Suprapubic skin (tissue), 4 donors: ENCODE measurements at regions not wholly inside any gene's neighbourhood (a gene's known extent, or its start where the extent isn't known, plus 50 kb on each side); places are given as distances from the start of the nearest gene placed in this dataset.
"Not testable (repeated sequence)": the region's sequence is repeated elsewhere in the genome, so short reads cannot be mapped to it uniquely, and the experiment has no call there.

Experiments
- DNase-seq, 2 donors: peaks; one replicate each; pipeline ENCODE4 v3.0.0-alpha.2; 2019; ENCODE audit warnings: low spot score in 2 of 2
- H3K27ac ChIP-seq: fragments of 200-600 bp; sonication (generic); one replicate; pipeline ENCODE4 v1.5.1; 2019
- H3K27me3 ChIP-seq: fragments of 200-600 bp; sonication (generic); one replicate; pipeline ENCODE4 v1.5.1; 2019
- H3K36me3 ChIP-seq: fragments of 200-600 bp; sonication (generic); one replicate; pipeline ENCODE4 v1.5.1; 2019
- H3K4me1 ChIP-seq: fragments of 200-600 bp; sonication (generic); one replicate; pipeline ENCODE4 v1.5.1; 2019
- H3K4me3 ChIP-seq: fragments of 200-600 bp; sonication (generic); one replicate; pipeline ENCODE4 v1.5.1; 2019; ENCODE audit warnings: mild to moderate bottlenecking
- H3K9me3 ChIP-seq: fragments of 200-600 bp; sonication (generic); one replicate; pipeline ENCODE4 v1.5.1; 2019
- EP300 ChIP-seq: sonication (generic); formaldehyde crosslinking; IDR thresholded peaks from one replicate; pipeline ENCODE4 v1.6.1; 2017; ENCODE audit warnings: antibody characterized with exemption
- POLR2A ChIP-seq, 2 donors: fragments of 450-650 bp; IDR thresholded peaks; one replicate each; pipeline ENCODE4 v1.6.1; 2017; ENCODE audit warnings: antibody characterized with exemption in 2 of 2, mild to moderate bottlenecking in 2 of 2, moderate library complexity in 2 of 2
- POLR2AphosphoS5 ChIP-seq, 3 donors: sonication (generic); formaldehyde crosslinking; IDR thresholded peaks; one replicate each; pipeline ENCODE4 v1.6.1; 2017; ENCODE audit warnings: antibody characterized with exemption in 3 of 3
- WGBS: methylation state at CpG from one replicate; pipeline ENCODE4 v1.1.5; 2018; 5-methylcytosine and 5-hydroxymethylcytosine counted together
- TF ChIP-seq, protein P1 (sequence below), 2 donors: fragments of 200-600 bp in 1 of 2; fragments of 450-650 bp in 1 of 2; sonication (generic) in 1 of 2; IDR thresholded peaks; one replicate each; pipeline ENCODE4 v1.5.1; 2016 to 2019; ENCODE audit warnings: antibody characterized with exemption in 2 of 2, mild to moderate bottlenecking in 1 of 2, moderate library complexity in 1 of 2

DNA sequence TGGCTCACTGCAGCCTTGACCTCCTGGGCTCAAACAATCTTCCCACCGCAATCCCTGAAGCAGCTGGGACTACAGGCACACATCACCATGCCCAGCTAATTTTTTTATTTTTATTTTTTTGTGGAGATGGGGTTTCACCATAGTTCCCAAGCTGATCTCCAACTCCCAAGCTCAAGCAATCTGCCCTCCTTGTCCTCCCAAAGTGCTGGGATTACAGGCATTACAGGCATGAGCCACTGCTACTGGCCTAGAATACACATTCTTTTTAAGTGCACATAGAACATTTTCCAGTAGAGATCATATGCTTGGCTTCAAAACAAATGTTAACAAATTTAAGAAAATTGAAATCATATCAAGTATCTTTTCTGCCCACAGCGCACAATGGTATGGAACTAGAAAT is 176.8 kb upstream of the MARCKS start:
- H3K27me3 ChIP-seq, result no peaks in the 10 kb centered on the region
- H3K4me1 ChIP-seq, result peaks cover 8% of the 10 kb centered on the region
- DNase-seq, result no peak
- 70% methylated on average over 2 of the region's 2 CpGs for WGBS
- no peak for TF ChIP-seq EP300
- TF ChIP-seq, protein P1, sequence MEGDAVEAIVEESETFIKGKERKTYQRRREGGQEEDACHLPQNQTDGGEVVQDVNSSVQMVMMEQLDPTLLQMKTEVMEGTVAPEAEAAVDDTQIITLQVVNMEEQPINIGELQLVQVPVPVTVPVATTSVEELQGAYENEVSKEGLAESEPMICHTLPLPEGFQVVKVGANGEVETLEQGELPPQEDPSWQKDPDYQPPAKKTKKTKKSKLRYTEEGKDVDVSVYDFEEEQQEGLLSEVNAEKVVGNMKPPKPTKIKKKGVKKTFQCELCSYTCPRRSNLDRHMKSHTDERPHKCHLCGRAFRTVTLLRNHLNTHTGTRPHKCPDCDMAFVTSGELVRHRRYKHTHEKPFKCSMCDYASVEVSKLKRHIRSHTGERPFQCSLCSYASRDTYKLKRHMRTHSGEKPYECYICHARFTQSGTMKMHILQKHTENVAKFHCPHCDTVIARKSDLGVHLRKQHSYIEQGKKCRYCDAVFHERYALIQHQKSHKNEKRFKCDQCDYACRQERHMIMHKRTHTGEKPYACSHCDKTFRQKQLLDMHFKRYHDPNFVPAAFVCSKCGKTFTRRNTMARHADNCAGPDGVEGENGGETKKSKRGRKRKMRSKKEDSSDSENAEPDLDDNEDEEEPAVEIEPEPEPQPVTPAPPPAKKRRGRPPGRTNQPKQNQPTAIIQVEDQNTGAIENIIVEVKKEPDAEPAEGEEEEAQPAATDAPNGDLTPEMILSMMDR (IDR thresholded peaks at IDR 0.05), result no peak
- no peak for TF ChIP-seq POLR2AphosphoS5 (IDR thresholded peaks at IDR 0.05)
- no peak for TF ChIP-seq POLR2A (IDR thresholded peaks at IDR 0.05)
- H3K9me3 ChIP-seq, result no peaks in the 10 kb centered on the region
- H3K4me3 ChIP-seq, result no peak overlapping the region
- no peak overlapping the region for H3K27ac ChIP-seq
- no peaks in the 10 kb centered on the region for H3K36me3 ChIP-seq

DNA sequence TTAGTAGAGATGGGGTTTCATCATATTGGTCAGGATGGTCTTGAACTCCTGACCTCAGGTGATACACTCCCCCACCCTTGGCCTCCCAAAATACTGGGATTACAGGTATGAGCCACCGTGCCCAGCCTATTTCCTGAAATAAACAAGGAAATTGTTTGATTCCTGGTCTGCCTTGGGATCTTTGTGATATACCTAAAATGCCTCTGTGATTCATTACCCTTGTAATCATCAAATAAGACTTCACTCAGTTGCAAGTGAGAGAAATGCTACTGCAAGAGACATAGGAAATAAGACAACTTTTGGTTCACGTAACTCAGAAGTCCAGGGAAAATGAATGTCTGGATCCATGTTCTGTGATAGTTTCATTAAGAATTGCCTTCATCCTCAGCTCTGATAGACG is 173.2 kb upstream of the MARCKS start:
- Histone ChIP-seq H3K36me3 (no peaks in the 10 kb centered on the region), H3K4me3 (no peak overlapping the region), H3K27ac (no peak overlapping the region), H3K27me3 (no peaks in the 10 kb centered on the region), H3K9me3 (no peaks in the 10 kb centered on the region), H3K4me1 (peaks cover 8% of the 10 kb centered on the region)
- TF ChIP-seq, protein P1 (IDR thresholded peaks at IDR 0.05), result no peak
- TF ChIP-seq EP300, result no peak
- TF ChIP-seq POLR2A (IDR thresholded peaks at IDR 0.05), result no peak
- TF ChIP-seq POLR2AphosphoS5 (IDR thresholded peaks at IDR 0.05), result no peak
- DNase-seq, result no peak
- WGBS, result 91% methylated on average over 3 of the region's 3 CpGs

DNA sequence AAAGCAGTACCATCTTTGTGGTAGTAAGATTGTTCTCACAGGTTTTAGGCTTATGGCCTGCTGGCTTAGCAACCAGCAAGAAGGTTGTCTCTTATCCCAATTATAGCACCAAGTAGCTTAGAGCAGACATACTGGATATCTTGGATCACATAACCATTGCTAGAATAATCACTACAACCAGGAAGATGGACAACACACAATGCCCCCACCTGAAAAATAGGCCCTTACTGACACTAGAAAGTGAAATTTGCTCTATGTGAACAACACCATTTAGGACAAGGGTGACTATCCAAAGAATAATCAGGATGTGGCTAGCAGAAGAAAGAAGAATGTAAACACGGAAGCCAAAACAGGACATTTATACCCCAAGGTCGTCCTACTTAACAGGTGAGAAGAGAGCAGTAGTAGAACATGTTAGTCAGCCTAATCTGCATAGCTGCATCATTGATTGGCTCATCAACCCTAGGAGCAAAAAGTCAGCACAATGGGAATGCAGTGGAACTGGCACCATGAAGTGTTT is 172.7 kb upstream of the MARCKS start:
- Histone ChIP-seq H3K4me3 (no peak overlapping the region), H3K27me3 (no peaks in the 10 kb centered on the region), H3K4me1 (peaks cover 8% of the 10 kb centered on the region), H3K36me3 (no peaks in the 10 kb centered on the region), H3K9me3 (no peaks in the 10 kb centered on the region), H3K27ac (no peak overlapping the region)
- 51% methylated on average over 2 of the region's 2 CpGs for WGBS
- DNase-seq, result no peak
- TF ChIP-seq POLR2A (IDR thresholded peaks at IDR 0.05), result no peak
- no peak for TF ChIP-seq POLR2AphosphoS5 (IDR thresholded peaks at IDR 0.05)

DNA sequence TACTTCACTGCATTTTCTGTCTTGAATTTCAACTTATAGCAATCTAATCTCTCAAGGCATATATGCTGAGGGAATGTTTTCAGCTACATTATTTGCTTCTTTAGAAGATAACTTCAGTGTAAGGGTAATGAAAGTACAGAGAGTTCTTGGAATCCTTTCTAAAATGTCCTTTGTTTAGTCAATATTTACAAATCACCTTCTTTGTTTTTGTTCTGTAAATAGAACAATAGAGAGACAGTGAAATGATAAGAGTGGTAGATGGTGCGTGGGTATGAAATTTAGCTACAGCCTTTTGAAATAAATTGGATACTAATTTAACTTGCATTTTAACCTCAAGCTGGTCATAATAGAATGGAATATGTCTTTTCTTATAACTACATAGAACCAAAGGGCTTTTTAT is 171.1 kb upstream of the MARCKS start:
- H3K4me3 ChIP-seq, result no peak overlapping the region
- no peaks in the 10 kb centered on the region for H3K9me3 ChIP-seq
- no peaks in the 10 kb centered on the region for H3K36me3 ChIP-seq
- TF ChIP-seq POLR2A (IDR thresholded peaks at IDR 0.05) (no peak), EP300 (no peak), POLR2AphosphoS5 (IDR thresholded peaks at IDR 0.05) (no peak)
- TF ChIP-seq, protein P1 (IDR thresholded peaks at IDR 0.05), result no peak
- no peak for DNase-seq
- peaks cover 12% of the 10 kb centered on the region for H3K4me1 ChIP-seq
- no peak overlapping the region for H3K27ac ChIP-seq
- 74% methylated on average over 1 of the region's 1 CpG for WGBS
- no peaks in the 10 kb centered on the region for H3K27me3 ChIP-seq

DNA sequence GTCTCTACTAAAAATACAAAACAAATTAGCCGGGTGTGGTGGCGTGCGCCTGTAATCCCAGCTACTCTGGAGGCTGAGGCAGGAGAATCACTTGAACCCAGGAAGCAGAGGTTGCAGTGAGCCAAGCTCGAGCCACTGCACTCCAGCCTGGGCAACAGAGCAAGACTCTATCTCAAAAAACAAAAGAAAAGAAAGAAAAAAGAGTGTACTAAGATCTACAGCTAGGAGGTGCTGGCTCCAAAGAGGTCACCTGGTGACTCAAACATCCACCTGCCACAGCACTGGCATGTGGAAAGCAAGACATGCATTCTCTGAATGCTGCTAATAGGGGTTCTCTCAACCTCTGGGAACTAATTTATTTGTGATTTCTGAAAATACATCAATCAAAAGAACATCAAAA is 167.5 kb upstream of the MARCKS start:
- H3K9me3 ChIP-seq, H3K4me3 ChIP-seq, H3K27ac ChIP-seq, H3K27me3 ChIP-seq, DNase-seq, H3K36me3 ChIP-seq, H3K4me1 ChIP-seq: not testable (repeated sequence)
- 99% methylated on average over 4 of the region's 4 CpGs for WGBS

DNA sequence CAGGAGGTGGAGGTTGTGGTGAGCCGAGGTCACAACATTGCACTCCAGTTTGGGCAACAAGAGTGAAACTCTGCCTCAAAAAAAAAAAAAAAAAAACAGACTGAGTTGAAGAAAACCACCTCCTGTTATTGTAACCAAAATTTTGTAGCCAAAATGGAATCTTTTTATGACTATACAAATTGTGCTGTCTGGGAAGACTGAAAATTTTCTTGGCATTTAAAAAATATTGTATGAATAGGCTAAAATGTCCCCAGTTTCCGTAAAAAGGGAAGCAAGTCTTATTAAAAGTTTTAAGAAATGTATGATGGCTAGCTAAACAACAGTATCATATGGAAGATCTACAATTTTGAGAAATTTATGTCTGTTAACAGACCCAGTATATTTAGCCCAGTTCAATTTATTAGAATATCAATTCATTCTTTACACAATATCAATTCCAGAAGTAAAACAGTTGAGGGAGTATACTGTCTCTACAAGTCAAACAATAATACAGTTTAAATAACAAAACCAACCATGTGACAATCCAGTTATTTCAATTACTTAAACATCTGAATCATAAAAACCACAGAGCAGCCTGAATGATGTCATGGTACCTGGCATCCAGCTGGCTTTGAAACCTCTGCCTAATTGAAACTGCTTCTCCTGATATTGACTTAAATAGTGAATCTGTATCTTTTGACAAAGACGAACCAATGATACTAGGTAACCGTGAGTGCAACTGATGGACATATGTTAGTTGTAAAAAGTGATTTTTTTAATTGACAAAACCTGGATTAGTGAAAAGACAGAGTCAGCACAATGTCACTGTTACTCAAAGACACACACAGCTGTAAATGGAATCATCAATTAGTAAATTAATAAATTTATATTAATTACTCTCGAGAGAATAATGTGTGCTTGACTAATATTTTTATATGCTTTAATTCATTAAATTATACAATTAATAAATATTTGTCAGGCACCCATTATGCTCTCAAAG is 166.6 kb upstream of the MARCKS start:
- DNase-seq, result no peak
- Histone ChIP-seq H3K9me3 (no peaks in the 10 kb centered on the region), H3K4me3 (no peak overlapping the region), H3K27ac (no peak overlapping the region), H3K27me3 (no peaks in the 10 kb centered on the region), H3K4me1 (peaks cover 4% of the 10 kb centered on the region), H3K36me3 (no peaks in the 10 kb centered on the region)
- WGBS, result 75% methylated on average over 5 of the region's 5 CpGs
- TF ChIP-seq EP300, result no peak
- TF ChIP-seq, protein P1 (IDR thresholded peaks at IDR 0.05), result no peak
- TF ChIP-seq POLR2A (IDR thresholded peaks at IDR 0.05), result no peak
- no peak for TF ChIP-seq POLR2AphosphoS5 (IDR thresholded peaks at IDR 0.05)
